NB4 (cell line): ENCODE measurements at regions not wholly inside any gene's neighbourhood (a gene's known extent, or its start where the extent isn't known, plus 50 kb on each side); places are given as distances from the start of the nearest gene placed in this dataset.

Experiments
- CTCF ChIP-seq: IDR thresholded peaks from one replicate; pipeline ENCODE4 v1.5.1; 2012; ENCODE audit warnings: low read depth, low read length
- MYC ChIP-seq: IDR thresholded peaks from 2 replicates; pipeline ENCODE4 v1.6.1; 2011; ENCODE audit warnings: low read depth, low read length
- POLR2A ChIP-seq: IDR thresholded peaks from 2 replicates; pipeline ENCODE4 v1.6.1; 2011; ENCODE audit warnings: mild to moderate bottlenecking; ENCODE audit not compliant: insufficient read length; ENCODE audit errors: extremely low read depth

- TF ChIP-seq CTCF (no peak), POLR2A (no peak), MYC (no peak)
Observed at GRCh38 chrX:17933856-17934255, 72.8 kb upstream of the RAI2 start.
